Fibroblast of skin of right biceps (primary cell): ENCODE measurements at regions not wholly inside any gene's neighbourhood (a gene's known extent, or its start where the extent isn't known, plus 50 kb on each side); places are given as distances from the start of the nearest gene placed in this dataset.
"Not testable (repeated sequence)": the region's sequence is repeated elsewhere in the genome, so short reads cannot be mapped to it uniquely, and the experiment has no call there.

Experiments used
- DNase-seq: peaks from one replicate; pipeline ENCODE4 v3.0.0-alpha.2; 2013

DNA sequence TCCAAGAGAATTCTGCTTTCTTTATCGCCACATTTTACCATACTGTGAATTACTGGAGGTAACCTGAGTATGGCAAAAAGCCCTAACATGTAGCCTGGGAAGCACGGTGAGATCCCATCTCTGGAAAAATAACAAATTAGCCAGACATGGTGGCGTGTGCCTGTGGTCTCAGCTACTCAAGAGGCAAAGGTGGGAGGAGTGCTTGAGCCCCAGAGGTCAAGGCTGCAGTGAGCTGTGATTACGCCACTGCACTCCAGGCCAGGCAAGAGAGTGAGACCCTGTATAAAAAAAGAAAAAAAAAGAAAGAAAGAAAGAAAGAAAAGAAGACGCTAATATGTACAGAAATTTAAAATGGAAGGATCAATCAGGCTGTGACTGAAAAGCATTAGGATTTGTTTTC, 57.7 kb upstream of the SESTD1 start:
- DNase-seq, result no peak

DNA sequence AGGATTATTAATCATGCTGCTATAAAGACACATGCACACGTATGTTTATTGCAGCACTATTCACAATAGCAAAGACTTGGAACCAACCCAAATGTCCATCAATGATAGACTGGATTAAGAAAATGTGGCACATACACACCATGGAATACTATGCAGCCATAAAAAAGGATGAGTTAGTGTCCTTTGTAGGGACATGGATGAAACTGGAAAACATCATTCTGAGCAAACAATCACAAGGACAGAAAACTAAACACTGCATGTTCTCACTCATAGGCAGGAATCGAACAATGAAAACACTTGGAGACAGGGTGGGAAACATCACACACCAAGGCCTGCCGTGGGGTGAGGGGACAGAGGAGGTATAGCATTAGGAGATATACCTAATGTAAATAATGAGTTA, 56.4 kb upstream of the SESTD1 start:
- DNase-seq, result not testable (repeated sequence)

DNA sequence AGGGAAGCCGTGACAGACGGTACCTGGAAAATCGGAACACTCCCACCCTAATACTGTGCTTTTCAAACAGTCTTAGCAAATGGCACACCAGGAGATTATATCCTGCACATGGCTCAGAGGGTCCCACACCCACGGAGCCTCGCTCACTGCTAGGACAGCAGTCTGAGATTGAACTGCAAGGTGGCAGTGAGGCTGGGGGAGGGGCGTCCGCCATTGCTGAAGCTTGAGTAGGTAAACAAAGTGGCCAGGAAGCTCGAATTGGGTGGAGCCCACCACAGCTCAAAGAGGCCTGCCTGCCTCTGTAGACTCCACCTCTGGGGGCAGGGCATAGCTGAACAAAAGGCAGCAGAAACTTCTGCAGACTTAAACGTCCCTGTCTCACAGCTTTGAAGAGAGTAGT, 50.1 kb upstream of the SESTD1 start:
- not testable (repeated sequence) for DNase-seq
